NB4 (cell line): ENCODE measurements at regions not wholly inside any gene's neighbourhood (a gene's known extent, or its start where the extent isn't known, plus 50 kb on each side); places are given as distances from the start of the nearest gene placed in this dataset.

Experiments
- CTCF ChIP-seq: IDR thresholded peaks from one replicate; pipeline ENCODE4 v1.5.1; 2012; ENCODE audit warnings: low read depth, low read length
- MAX ChIP-seq: IDR thresholded peaks from 2 replicates; pipeline ENCODE4 v1.6.1; 2011; ENCODE audit warnings: low read depth, low read length
- MYC ChIP-seq: IDR thresholded peaks from 2 replicates; pipeline ENCODE4 v1.6.1; 2011; ENCODE audit warnings: low read depth, low read length
- POLR2A ChIP-seq: IDR thresholded peaks from 2 replicates; pipeline ENCODE4 v1.6.1; 2011; ENCODE audit warnings: mild to moderate bottlenecking; ENCODE audit not compliant: insufficient read length; ENCODE audit errors: extremely low read depth

- no peak for TF ChIP-seq CTCF
- TF ChIP-seq POLR2A, result no peak
- TF ChIP-seq MYC, result no peak
- TF ChIP-seq MAX, result no peak
Observed at GRCh38 chr13:28548872-28549271, 53.9 kb upstream of the FLT1 start.
